ENCODE measurements at regions not wholly inside any gene's neighbourhood (a gene's known extent, or its start where the extent isn't known, plus 50 kb on each side); places are given as distances from the start of the nearest gene placed in this dataset.

DNA sequence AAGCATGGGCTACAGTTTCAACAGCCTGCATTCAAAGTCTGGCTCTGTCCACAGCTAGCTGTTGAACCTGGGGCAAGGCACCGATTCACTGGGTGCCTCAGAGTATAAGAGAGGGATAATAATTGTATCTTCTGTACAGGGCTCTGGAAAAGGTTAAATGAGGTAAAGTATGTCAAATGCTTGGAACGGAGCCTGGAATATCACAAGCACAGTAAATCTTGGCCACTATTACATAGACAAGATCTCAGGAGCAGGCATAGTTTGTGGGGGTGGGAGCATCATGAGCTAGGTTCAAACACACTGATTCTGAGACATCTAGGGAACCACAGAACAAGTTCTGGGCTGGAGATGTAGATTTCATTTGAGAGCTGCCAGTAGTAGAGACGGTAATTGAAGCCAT is 203.7 kb upstream of the NUDT4 start:
- TF ChIP-seq, protein P1, sequence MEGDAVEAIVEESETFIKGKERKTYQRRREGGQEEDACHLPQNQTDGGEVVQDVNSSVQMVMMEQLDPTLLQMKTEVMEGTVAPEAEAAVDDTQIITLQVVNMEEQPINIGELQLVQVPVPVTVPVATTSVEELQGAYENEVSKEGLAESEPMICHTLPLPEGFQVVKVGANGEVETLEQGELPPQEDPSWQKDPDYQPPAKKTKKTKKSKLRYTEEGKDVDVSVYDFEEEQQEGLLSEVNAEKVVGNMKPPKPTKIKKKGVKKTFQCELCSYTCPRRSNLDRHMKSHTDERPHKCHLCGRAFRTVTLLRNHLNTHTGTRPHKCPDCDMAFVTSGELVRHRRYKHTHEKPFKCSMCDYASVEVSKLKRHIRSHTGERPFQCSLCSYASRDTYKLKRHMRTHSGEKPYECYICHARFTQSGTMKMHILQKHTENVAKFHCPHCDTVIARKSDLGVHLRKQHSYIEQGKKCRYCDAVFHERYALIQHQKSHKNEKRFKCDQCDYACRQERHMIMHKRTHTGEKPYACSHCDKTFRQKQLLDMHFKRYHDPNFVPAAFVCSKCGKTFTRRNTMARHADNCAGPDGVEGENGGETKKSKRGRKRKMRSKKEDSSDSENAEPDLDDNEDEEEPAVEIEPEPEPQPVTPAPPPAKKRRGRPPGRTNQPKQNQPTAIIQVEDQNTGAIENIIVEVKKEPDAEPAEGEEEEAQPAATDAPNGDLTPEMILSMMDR (IDR thresholded peaks at IDR 0.05; ENCODE audit: extremely low read depth, missing control alignments), result no peak

DNA sequence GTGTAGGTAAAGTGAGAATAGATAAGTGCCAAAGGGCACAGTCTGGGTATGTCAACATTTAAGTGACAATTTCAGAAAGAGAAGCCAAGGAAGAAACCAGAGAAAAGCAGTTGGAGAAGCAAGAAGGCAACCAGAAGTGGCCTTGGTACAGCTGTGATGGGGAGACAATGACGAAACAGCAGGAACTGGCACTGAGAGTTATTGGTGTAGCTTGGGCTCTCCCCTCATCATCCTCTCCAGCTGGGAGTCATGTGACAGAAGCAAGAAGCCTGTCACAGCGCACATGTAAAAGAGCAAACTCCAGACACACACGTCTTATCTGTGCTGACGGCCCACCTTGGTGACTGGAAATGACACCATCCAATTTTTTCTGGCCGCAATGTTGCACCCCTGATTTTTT is 203.3 kb upstream of the NUDT4 start:
- DNase-seq (ENCODE audit: low spot score), result no peak
- TF ChIP-seq, protein P1 (IDR thresholded peaks at IDR 0.05; ENCODE audit: extremely low read depth, missing control alignments), result no peak

More for the DNA sequence above, 203.7 kb upstream of the NUDT4 start:
- no peak for DNase-seq (ENCODE audit: low spot score)

DNA sequence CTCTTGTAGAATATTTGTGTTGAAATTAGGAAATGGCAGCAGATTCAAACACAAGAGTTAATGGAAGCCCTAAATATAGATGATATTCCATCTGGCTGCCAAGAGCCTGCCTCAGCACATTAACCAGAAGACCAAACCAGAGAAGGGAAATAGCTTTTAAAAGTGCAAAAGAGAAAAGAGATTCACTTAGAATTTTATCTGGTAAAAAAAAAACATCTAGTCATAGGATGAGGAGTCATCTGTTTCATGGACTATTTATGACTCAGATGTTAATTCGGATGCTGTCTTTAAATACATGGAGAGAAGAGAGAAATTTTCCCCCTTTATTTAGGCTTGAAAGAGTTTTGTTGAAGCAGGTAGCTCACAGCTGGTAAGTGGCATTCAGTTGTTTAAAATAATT is 201.6 kb upstream of the NUDT4 start:
- DNase-seq (ENCODE audit: low spot score), result no peak
- TF ChIP-seq, protein P1 (IDR thresholded peaks at IDR 0.05; ENCODE audit: extremely low read depth, missing control alignments), result no peak

DNA sequence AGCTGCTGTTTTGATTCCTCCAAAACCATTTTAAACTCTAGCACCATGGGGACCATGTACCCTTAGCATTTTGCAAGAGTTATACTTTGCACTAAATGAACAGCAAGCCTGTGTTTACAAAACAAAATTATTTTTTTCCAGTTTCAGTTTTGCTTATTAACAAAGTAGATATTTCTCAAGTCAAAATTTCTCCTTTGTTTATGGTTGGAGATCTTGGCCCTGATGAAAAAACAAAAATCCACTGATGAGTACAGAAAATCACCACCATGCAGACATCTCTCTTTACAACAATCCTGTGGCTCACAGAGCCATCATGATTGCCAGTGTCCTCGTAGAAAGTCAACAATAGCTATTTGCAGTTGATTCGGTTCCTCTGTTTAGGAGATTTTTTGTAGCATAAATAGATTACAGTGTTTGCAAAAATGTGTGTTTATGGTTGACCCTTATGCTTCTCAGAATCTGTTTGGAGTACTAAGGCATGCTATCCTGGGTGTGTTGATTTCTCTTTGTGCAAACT is 201.1 kb upstream of the NUDT4 start:
- TF ChIP-seq, protein P1 (IDR thresholded peaks at IDR 0.05; ENCODE audit: extremely low read depth, missing control alignments), result no peak
- no peak for DNase-seq (ENCODE audit: low spot score)

DNA sequence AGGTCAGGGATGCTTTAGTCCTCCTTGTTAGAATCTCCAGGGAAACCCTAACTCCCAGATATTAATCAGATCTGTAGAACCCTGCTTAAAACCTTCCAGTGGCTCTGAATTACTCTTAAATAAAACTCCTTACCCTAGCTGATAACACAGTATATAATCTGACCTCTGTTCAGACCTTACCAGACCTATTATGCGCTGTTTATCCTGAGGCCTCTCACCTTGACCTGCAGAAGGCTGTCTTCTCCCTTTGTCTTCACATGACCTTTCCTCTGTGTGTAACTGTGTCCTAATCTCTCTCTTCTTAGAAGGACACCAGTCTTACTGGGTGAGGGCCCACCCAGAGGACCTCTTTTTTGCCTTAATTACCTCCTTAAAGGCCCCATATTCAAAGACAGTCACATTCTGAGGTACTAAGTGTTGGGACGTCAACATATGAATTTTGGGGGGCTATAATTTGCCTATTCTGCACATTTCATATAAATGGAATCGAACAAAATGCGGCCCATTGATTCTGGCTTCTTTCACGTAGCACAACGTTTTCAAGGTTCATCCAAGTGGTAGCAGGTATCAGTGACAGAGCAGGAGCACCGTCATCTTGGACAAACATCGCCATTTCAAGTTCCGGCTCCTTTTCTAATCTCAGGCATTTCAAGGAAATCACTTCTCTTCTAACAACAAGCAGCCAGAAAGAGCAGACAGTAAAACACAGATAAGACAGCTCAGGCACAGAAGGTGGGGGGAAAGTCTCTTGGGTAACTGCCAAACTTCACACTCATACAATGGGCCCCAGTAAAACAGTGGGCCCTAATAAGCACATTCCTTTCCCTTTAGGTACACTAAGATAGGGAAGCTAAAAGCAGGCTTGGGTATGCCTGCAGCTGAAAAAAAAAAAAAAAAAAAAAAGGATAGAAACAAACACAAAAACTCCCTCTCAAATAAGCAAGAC is 200.2 kb upstream of the NUDT4 start:
- no peak for DNase-seq (ENCODE audit: low spot score)
- TF ChIP-seq, protein P1 (IDR thresholded peaks at IDR 0.05; ENCODE audit: extremely low read depth, missing control alignments), result no peak

DNA sequence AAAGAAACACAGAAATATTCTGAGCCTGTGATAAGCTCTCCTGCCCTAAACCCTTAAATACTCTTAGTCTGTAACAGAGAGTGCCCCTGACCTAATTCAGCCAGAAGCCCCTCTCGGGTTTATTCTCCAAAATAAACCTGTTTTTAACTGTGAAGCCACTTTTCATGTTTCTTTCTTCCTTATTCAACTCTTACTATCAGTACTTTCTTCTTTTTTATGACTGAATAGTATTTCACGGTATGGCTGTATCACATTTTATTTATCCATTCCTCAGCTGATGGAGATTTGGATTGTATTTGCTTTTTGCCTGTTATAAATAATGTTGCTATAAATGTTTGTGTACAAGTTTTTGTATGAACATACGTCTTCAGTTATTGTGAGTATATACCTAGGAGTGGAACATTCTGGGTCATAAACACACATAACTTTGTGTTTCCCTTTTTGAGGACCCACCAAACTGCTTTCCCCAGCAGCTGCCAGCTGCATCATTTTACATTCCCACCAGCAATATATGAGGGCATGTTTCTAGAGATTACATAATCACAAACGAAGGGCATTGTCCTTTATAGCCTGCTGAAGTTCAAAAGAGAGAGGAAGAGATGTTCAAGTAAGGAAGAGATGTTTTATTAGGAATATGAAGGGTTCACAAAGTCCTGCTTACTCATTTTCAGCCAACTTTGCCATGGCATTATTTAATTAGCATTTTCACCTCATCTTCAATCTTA is 199.4 kb upstream of the NUDT4 start:
- TF ChIP-seq, protein P1 (IDR thresholded peaks at IDR 0.05; ENCODE audit: extremely low read depth, missing control alignments), result no peak
- no peak for DNase-seq (ENCODE audit: low spot score)

DNA sequence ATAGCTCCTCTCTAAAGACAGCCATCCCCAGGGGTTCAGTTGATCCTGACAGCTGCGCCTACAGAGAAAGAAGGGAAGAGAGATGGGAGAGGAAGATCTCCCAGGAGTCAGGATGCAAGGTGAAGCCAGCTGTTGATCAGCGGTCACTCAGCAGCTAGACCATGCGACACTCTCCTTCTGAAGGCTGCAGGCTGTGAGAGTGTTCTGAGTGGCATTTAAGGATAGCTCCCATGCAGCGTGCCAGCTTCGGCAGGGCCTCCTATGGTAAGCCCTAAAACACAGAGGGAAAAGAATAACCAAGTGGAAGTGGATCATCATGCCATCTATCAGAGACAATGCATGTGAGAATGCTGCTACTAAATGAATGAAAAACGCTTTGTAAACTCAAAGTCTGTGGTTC is 197.9 kb upstream of the NUDT4 start:
- no peak for DNase-seq (ENCODE audit: low spot score)
- TF ChIP-seq, protein P1 (IDR thresholded peaks at IDR 0.05; ENCODE audit: extremely low read depth, missing control alignments), result no peak

Data from GM20000 (cell line).